GM19240 (cell line): ENCODE measurements at regions not wholly inside any gene's neighbourhood (a gene's known extent, or its start where the extent isn't known, plus 50 kb on each side); places are given as distances from the start of the nearest gene placed in this dataset.
"Not testable (repeated sequence)": the region's sequence is repeated elsewhere in the genome, so short reads cannot be mapped to it uniquely, and the experiment has no call there.

Experiments used
- DNase-seq: peaks from one replicate; pipeline ENCODE4 v3.0.0; 2011; ENCODE audit warnings: low spot score; ENCODE audit not compliant: insufficient read length

DNA sequence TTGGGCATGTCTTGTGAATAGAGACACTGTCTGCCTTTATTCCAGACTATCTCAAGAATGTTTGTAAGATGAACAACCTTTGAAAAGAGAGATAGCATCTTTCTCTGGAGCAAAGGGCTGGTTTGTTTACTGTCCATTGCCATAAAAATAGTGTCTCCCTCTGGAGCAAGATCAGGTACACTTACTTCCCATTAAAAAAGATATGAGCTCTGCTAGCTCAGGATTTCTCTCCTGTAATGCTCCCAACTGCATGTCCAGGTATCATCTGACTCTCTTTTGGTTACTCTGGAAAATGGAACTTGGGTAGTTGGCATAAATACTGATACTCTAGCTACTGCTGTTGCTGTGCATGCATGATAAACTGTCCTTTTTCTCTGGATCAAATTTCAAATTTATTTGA lies 381.1 kb downstream of the TFEC start:
- DNase-seq = no peak

DNA sequence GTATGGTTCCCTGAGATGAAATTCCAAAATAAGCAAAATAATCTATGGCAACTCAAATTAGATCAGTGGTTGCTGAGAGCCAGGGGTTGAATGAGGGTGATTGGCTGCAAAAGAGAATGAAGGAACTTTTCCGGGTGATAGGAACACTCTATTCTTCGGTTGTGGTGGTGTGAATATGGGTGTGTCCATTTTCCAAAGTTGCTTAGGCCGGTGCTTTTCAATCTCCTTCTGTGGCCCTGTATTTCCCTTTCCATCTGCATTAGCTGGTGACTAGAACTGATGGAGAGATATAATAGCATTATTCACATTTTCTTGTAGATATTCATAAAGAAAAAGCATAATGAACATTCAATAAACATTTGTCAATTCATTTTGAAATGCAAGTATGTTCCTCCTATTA lies 382.9 kb downstream of the TFEC start:
- no peak for DNase-seq

DNA sequence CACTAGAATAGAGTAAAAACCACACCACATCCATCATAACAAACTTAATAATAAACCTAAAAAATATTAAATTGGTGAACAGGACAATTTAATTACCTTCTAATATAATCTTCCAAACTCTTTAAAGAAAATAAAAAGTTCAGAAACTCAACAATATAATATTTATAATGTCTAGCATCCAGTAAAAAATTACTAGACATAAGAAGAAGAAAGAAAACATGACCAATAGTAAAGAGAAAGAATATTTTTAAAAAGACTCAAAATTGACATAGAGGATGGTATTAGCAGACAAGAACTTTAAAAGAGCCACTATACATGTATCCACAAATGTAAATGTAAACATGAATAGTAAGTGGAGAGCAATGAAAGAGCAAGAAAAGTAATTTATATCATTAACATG lies 388.4 kb downstream of the TFEC start:
- DNase-seq = no peak

DNA sequence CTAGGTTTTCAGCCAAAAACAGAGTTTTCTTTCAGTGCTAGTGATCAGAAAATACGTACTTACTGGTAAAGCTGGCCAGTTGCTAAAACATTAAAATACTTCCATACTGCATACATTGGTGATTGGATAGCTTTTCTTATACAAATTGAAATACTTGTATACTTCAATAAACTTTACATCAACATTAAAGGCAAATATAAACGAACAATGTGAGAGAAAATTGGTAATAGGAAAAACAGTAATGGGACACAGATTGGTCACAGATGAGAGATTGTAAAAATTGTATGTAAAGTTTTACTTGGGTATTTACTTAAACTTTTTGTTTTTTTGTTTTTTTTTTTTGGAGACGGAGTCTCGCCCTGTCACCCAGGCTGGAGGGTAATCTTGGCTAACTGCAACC lies 391.7 kb downstream of the TFEC start:
- DNase-seq = no peak

DNA sequence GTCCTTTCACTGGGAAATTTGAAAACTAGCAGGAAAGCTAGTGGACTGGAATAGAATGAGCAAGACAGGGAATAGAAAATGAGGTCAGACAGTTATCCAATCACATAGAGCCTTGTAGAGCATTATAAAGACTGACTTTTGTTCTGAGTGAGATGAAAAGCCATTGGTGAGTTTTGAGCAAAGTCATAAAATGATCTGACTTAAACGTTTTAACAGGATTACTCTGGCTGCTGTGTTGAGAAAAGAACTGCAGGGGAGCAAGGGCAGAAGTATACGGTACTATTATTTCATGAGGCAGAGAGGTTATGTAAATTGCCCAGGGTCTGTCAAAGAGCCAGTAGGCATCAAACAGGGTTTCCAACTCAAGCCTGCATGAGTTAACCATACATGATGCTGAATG lies 393.4 kb downstream of the TFEC start:
- DNase-seq = no peak

DNA sequence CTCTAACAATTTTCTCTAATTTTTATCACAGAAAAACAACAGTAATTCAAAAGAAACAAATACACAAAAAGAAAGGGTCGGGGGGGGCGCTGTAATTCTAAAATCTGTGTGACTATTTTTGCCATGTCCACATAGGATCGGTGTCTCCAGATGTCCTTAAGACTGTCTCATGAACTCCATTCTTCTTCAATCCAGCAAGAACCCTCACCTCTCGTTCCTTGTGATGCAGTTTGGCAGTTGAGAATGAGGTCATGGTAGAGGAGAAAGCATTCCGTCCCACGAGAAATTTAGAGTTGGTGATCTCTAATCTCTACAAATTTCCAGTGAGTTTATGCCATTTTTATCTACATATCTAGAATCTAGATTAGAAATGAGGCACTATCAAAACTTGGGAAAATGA lies 394.7 kb downstream of the TFEC start:
- no peak for DNase-seq

DNA sequence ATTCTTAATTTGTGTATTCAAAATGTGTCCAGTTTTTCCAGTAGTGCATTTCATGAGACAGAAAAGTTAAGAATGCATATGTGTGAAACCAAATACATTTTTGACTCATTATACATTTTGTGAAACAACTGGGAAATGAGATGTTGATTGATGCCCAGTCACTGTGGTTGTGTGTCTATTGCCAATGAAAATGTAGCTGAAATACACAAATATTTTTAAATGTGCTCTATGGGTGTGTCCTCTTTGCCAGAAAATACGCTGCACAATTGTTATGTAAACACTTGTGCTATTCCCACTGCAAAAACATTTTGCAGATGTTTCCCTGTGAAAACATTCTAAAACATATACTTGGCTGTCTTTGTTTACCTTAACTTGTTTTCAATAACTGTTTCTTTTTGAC lies 395.2 kb downstream of the TFEC start:
- no peak for DNase-seq

DNA sequence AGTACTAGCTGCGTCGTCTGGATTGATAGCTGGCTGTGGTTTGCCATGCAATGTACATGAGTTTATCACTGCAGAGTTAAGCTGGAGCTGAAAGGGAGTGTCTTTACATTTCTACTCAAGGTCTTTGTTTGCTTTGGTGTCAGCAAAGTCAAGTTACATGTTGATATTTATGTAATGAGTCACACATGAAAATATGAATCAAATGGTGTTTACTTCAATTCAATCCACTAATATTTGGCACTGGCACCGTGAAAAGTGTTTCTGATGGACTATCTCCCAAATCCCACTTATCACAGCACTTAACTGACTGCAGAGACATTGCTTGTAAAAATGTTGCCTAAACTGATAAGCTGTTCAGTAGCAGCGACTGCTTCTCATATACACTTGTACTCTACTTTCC lies 395.9 kb downstream of the TFEC start:
- DNase-seq = no peak

DNA sequence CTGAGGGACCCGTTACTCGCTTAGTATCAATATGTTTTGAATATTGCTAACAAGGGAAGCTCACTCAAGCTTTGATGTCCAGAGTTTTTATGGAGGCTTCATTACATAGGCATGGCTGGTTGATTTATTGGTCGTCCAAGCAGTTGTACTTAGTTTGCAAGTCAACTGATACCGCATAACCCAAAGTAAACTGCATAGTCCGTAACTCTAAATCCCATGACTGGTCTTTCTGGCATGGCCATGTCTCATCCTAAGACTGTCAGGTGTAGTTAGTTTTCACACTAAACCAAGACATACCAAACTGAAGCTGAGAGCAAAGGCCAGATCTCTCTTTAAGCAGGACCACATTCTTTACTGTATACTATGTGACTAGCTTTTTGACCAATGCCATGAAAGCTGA lies 397.9 kb downstream of the TFEC start:
- DNase-seq = no peak

DNA sequence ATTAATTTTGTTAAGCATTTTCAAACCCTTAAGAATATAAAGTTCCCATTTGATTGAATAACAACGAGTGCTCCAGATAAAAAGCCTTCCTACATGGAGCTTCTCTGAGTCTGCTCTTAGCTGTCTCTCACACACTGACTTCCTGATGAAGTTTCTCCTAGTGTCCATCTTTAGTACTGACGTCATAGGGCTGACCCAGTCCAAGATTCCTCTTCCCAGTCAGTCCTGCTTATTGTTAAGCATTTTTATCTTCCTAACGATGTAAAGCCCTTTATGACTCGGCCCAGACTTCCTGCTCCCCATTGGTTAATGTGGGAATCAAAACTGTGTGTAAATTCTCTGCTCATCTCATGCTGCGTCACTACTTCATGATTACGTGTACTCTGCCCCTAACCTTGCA lies 398.8 kb downstream of the TFEC start:
- DNase-seq = no peak

DNA sequence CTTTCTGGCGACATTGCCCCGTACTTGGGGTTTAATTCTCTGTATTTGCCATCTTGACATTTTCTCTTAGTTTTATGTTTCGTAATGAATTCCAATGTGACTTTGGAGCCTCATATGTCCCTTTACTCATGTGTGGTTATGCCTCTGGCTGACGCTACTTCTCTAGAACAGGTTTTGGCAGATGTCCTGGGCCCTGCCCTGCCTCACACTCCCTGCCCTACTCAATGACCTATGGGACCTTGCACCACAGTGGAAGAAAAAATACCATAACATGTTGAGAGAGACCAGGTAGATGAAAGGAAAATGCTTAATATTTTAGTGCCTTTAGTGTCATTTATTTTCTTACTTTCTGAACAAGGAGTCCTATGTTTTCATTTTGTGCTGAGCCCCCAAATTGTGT lies 400.5 kb downstream of the TFEC start:
- no peak for DNase-seq

DNA sequence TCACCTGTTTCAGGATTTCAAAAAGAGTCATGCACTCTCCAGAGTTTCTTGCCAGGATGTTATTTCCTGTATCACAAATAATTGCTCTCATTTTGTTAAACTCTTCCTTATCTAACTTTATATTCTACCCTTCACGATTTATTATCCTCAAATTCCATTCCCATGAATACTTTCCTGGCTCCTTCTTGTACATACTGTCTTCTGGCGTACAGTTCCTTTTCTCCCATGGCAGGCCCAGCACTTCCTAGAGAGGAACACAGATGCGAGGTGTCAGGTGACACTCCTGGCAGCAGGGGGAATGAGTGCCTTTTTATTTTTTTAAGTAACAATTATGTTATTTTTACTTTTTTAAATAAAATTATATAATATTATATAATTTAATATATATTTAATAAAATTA lies 411.9 kb downstream of the TFEC start:
- DNase-seq = no peak

DNA sequence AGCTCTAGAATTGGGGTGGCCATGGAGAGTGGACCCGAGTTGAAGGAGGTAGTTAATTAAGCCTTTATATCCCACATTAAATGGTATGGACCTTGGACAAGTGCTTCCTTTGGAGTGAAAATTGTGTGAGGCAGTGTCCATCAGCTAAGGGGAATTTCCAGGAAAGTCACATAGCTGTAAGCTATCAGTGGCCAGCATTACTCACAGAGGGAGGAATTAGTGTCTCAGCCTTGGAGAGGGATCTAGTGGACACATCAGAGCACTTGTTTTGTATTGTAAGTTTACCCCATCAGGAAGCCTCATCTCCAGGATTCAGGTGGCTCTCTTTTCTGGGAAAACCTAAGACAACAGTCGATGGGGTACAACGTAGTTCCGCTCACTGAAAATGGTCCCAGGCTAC lies 416.7 kb downstream of the TFEC start:
- no peak for DNase-seq

DNA sequence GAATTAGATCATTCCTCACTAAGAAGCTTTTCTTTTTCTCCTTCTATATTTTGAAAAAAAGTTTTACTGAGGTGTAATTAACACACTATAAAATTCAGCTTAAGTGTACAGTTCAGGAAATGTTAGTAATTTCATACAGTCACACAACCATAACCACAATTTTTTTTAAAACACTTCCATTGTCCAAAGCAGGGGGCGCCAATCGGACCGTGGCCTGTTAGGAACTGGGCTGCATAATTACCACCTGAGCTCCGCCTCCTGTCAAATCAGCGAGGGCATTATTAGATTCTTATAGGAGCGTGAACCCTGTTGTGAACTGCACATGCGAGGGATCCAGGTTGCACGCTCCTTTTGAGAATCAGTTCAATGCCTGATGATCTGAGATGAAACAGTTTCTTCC lies 427.1 kb downstream of the TFEC start:
- DNase-seq = no peak

DNA sequence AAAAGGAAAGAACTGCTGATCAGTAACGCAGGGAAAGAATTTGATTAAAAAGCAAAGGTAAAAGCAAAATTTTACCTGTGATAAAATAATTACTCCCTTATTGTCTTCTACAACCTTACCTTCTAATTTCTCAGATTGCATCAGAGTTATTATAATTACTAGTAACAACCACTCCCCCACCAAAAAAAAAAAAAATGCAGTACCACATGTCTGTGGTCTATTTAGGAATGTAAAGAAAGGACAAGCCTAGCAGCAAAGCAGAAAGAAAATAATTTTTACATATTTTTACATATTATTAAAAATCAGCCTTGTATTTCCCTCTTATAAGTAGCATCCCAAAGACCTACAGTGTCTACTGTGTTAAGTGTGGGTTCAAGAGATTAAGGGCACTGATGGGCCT lies 430.4 kb downstream of the TFEC start:
- no peak for DNase-seq

DNA sequence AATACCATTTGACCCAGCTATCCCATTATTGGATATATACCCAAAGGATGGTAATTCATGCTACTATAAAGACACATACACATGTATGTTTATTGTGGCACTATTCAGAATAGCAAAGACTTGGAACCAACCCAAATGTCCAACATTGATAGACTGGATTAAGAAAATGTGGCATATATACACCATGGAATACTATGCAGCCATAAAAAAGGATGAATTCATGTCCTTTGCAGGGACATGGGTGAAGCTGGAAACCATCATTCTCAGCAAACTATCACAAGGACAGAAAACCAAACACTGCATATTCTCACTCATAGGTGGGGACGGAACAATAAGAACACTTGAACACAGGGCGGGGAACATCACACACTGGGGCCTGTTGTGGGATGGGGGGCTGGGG lies 431.4 kb downstream of the TFEC start:
- not testable (repeated sequence) for DNase-seq

DNA sequence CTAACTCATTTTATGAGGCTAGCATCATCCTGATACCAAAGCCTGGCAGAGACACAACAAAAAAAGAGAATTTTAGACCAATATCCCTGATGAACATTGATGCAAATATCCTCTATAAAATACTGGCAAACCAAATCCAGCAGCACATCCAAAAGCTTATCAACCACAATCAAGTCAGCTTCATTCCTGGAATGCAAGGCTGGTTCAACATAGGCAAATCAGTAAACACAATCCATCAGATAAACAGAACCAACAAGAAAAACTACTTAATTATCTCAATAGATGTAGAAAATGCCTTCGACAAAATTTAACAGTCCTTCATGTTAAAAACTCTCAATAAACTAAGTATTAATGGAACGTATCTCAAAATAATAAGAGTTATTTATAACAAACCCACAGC lies 433.3 kb downstream of the TFEC start:
- DNase-seq = not testable (repeated sequence)

DNA sequence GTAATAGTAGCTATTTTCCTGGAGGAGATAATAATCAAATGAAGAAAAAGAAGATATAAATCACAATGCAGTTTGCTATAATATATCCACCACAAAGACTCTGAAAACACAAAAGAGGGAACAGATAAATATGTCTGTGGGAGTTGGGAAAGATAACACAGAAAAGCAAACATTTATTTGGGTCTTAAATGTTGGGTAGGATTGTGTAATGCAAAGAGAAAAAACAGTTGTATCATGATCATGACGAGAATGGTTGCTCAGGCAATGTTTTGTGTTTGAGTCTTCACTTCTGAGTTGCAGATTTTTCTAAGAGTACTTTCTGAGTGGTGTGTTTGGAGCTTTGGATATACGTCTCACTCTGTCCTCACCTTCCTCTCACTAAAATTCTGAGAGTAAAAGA lies 437.5 kb downstream of the TFEC start:
- no peak for DNase-seq

DNA sequence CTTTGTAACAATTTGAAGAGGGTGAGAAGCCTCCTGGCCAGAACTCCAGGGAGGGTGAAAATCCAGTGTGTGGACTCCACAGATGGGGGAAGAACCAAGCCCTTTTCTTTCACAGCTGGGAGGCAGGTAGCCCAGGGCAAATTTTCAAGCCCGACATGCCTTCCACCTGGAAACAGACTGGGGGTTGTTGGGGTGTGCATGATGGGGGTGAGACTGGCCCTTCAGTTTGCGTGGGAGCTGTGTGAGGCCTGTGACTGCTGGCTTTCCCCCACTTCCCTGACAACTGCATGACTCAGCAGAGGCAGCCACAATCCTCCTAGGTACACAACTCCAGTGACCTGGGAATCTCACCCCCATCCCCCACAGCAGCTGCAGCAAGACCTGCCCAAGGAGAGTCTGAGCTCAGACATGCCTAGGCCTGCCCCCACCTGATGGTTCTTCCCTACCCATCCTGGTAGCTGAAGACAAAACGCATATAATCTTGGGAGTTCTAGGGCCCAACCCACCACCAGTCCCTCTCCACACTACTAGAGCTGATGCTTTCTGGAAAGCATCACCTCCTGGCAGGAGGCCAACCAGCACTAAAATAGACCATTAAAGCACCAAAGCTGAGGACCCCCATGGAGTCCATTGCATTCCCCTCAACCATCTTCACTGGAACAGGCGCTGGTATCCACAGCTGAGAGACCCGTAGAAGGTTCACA lies 445.4 kb downstream of the TFEC start:
- DNase-seq = no peak

DNA sequence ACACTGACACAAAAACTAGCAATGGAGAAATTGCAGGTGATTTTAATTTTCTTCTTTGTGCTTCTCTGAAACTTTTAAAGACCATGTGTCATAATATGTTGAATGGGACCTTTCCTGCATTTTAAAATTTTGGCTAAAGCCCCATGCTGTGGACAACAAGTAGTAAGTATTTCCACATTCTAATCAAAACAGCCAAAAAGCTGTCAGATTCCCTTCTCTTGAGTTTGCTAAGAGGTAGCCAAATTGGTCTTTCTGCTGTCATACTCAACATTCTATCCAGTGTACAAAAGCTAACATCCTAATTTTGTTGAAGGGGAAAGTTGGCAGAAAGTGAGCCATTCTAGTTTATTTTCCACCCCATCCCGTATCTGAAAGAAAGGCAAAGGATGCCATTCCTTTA lies 447.6 kb downstream of the TFEC start:
- DNase-seq = no peak

DNA sequence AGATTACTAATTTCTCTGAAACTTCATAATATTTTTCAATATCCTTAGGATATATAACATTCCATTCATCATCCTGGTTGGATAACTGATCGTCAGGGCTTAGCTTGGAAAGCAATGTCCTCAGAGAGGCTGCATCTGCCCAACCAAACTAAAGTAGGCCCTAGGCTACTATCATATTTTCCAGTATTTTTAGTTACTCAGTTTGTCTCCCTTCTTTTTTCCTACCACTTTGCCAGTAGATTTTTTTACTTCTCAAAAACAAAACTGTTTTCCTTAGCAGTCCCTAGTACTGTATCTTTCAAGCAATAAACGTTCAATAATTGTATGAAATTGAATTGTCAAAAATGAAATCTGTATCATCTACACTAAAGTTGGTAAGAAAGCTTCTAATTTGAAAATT lies 452.0 kb downstream of the TFEC start:
- no peak for DNase-seq

DNA sequence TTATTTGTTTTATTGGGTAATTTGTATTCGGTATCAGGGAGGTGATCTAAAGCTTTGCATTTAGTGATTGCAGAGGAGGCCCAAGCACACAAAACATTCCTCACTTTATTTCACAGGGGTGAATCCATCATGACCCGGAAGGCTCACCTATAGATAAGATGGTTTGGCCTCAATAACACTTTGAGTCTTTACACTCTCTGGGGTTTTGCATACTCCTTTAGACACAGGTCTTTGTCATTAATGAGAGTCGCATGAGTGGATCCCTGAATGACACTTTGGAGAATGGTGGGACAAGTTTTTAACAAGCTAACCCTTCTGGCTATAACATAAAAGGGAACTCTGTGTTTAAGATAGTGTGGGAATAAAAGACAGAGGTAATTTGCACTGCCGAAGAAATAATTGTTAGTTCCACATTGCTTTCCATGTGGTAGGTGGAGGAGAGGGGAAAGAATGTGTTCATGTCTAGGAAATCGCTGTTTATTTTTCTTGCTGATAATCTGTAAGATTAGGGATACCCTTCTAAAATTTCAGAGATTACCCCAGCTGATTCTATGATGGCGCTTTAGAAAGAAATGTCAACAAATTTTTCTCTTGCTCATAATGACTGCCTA lies 455.8 kb downstream of the TFEC start:
- DNase-seq = no peak

DNA sequence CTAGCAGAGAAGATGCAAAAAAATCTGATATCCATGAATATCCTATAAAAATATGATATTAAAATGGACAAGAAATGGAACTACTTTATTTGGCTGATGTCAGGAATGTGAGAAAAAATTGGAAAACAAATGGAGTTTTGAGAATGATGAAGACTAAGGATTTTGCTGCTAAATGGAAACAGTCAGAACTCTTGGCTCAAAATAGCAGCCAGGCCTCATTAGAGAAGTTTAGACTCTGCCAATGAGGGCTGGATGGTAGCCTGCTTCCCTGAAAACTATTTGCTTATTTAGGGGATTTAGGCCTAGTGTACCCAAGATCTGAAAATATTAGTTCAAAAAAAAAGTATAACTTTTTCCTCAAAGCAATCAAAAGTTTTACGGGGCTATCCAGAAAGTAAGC lies 458.5 kb downstream of the TFEC start:
- DNase-seq = no peak
